M059J (cell line): ENCODE measurements at regions not wholly inside any gene's neighbourhood (a gene's known extent, or its start where the extent isn't known, plus 50 kb on each side); places are given as distances from the start of the nearest gene placed in this dataset.

Experiments used
- DNase-seq: peaks from one replicate; pipeline ENCODE4 v3.0.0-alpha.2; 2012; ENCODE audit warnings: low read depth

DNA sequence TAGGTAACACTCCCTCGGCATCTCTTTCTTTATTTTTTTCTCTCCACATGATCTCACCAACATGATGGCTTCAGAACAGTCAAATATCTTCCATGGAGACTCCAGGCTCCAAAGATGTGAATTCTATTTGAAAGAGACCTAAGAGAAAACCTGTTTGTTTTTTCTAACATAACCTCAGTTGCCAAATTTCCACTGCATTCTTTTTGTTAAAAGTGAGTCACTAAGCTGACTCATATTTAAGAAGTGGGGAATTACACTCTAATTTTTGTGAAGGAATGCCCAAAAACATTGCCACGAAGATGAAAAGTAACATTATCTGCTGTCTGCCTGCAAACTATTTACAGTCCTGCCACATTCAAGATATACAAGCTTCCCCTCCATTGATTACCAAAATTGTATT, 1337.6 kb downstream of the LRFN5 start:
- peak; percentile 12 for DNase-seq

GRCh38 chr14:42931308-42931707, 1324.6 kb downstream of the LRFN5 start:
- DNase-seq, result no peak

DNA sequence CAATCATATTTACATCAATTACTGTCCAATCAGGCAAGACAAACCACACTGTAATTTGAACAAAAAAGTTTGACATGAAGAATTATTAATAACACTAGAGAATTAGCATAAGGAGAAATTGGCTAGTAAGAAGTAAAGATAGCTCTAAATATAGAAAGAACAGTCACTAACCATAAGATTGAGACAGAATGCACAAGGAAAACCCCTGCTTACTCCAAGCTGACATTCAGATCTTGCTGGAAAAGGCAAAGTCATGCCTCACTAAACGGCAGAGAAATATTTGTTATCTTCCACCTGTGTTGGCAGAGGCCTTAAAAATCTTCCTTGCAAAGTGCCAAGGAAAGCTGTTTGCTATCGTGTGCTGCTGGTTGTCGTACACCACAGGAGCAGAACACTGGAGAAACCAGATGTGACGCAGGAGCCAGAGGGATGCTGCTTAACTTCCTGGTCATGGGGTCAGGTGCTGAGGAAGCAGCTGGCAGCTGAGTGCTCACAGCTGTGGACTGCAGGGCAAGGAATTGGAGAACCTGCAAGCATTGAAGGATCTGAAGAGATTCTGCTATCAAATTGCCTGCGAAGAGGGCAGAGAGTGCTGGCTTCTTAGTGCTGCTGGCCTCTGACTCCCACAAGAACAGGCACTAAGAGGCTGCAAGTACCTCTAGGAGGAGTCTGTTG, 1323.3 kb downstream of the LRFN5 start:
- no peak for DNase-seq

GRCh38 chr14:42927313-42927712, 1320.6 kb downstream of the LRFN5 start:
- no peak for DNase-seq

DNA sequence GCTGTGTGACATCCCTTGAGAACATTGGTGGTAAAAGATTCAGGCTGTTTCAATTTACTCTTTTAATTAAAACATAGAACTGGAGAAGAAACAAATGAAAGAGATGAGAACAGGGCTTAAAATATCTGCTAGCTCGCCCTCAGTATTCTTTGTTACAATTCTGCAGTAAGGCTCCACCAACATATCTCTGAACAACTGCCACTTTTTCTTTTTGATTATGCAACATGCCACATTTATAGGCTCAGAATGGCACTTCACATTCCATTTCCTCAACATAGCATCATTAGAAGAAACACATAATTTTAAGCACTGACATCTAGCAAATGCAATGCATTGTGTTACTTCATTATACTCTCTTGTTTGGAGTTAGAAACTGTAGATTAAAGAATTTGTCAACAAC, 1315.2 kb downstream of the LRFN5 start:
- DNase-seq, result no peak

DNA sequence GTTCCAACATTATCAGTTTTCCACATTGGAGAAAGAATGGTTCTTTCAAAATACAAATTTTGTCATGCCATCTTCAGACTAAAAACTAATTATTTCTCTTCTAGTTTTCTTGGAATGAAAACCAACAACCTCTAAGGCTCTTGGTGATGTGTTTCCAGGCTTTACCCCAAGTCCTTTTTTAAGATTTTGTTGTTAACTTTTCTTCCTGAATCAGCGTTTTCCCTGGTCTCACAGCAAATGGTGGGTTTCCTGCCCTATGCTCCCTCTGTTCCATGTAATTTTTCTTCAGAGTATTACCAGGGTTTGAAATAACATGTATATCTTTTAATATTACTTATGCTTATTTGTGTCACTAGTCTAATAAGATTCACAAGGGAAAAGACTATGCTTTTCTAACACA, 1311.9 kb downstream of the LRFN5 start:
- no peak for DNase-seq

- no peak for DNase-seq
Measured at GRCh38 chr14:42911642-42912041, 1305.0 kb downstream of the LRFN5 start.

DNA sequence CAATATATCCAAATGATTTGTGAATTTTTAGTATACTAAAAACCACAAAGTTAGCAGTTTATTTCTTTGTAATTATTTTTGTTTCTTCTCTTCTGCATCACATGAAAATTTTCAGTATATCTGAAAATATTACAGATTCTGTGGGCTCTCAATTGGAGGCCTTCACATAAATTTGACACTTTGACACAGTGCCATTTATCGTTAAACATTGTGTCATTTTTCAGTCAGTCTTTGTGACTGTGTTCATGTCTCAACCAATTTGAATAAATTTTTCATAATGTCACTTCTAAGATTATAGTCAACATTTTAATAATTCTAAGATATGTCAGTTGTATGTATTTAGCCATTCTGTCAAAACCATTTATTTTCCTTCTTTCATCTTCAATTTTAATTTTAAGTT, 1303.0 kb downstream of the LRFN5 start:
- no peak for DNase-seq

DNA sequence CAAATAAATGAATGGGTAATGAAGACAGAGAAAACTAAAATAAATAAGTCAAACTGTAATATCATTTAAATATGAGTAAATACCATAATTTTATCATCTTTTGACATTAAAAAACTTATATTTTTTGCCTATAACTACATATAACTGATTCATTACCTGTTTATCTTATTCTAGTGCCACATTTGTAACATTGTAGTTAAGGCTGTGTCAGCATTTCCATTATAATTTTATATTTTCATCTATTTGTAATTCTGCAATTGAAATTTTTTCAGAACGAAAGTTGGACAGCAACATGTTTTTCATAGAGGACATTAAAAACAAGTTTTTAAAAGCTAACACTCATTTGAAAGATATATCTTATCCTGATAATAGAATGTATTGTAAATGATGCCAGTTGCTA, 1286.5 kb downstream of the LRFN5 start:
- DNase-seq, result no peak

DNA sequence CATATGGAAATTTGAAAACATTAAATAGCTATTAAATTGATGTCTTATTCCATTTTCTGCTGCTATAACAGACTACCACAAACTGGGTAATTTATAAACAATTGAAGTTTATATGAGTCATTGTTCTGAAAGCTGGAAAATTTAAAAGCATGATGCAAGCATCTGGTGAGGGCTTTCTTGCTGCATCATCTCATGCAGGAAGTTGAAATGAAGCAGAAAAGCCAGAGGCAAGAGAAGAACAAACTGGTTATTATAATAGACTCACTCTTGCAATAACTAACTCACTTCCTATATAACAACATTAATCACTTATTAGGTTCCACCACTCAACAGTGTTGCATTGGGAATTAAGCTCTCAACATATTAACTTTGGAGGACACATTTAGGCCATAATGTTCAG, 1277.4 kb downstream of the LRFN5 start:
- peak; percentile 56 for DNase-seq

GRCh38 chr14:42877716-42878115, 1271.0 kb downstream of the LRFN5 start:
- no peak for DNase-seq

DNA sequence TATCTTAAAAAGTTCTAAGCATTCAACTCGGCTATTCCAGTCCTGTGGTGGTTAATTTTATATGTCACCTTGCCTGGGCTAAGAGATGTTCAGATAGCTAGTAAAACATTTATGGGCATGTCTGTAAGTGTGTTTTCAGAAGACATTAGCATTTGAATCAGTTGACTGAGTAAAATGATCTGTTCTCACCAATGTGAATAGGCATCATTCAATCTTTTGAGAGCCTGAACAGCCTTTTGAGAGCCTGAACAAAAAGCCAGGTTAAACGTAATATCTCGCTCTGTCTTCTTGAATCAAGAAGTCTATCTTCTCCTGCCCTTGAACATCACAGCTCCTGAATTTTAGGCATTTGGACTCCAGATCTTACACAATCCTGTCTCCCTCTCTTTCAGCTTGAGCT, 1266.1 kb downstream of the LRFN5 start:
- no peak for DNase-seq

- DNase-seq, result peak; percentile 10
Measured at GRCh38 chr14:42869681-42870080, 1263.0 kb downstream of the LRFN5 start.

DNA sequence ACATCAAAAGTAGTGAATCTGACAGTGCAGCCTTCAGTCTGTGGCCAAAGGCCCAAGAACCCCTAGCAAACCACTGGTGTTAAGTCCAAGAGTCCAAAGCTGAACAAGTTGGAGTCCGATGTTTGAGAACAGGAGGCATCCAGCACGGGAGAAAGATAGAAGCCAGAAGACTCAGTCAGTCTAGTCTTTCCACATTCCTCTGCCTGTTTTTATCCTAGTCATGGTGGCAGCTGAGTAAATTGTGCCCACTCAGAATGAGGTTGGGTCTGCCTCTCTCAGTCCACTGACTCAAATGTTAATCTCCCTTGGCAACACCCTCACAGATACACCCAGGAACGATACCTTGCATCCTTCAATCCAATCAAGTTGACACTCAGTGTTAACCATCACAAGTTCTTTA, 1255.4 kb downstream of the LRFN5 start:
- DNase-seq, result no peak

GRCh38 chr14:42860371-42860770, 1253.7 kb downstream of the LRFN5 start:
- DNase-seq, result no peak

DNA sequence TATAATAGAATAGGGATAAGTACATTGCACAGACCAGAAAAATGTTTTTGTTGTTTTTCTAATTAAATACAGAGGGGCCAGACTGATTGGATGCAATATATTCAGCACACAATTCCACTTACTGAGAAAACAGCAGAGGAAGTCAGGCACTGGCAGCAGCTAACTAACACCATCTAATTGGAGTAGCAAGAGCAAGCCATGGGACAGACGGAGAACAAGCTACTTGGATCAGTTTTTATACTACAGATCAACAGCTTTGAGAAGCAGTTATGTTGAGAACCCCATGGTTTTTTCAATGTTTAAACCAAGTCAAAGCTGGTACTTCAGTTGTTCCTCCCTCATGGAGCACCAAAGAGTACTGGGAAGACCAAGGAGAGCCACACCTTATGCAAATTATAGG, 1249.4 kb downstream of the LRFN5 start:
- DNase-seq, result no peak

- no peak for DNase-seq
Measured at GRCh38 chr14:42855085-42855484, 1248.4 kb downstream of the LRFN5 start.

GRCh38 chr14:42854061-42854460, 1247.4 kb downstream of the LRFN5 start:
- DNase-seq, result no peak

- no peak for DNase-seq
Measured at GRCh38 chr14:42848652-42849051, 1242.0 kb downstream of the LRFN5 start.

- DNase-seq, result no peak
Measured at GRCh38 chr14:42814817-42815216, 1208.1 kb downstream of the LRFN5 start.

DNA sequence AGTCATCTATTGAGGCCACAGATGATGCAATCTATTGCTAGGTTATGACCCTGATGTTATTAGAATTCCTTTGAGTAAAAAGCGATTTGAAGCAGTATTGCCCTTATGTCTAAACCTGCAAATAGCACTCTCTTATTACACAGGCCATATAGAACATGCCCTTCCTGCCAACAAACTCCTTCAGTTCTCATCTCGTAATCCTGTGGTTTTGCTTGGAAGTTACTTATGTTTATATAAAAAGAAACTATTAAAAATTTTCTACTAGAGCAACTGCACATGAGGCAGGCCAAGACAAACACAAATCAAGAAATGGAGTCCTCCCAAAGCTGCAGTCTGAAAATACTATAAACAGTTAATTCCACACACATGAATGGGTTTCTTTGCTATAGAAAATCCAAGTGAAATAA, 1200.2 kb downstream of the LRFN5 start:
- DNase-seq, result peak; percentile 67

GRCh38 chr14:42804141-42804540, 1197.5 kb downstream of the LRFN5 start:
- no peak for DNase-seq

DNA sequence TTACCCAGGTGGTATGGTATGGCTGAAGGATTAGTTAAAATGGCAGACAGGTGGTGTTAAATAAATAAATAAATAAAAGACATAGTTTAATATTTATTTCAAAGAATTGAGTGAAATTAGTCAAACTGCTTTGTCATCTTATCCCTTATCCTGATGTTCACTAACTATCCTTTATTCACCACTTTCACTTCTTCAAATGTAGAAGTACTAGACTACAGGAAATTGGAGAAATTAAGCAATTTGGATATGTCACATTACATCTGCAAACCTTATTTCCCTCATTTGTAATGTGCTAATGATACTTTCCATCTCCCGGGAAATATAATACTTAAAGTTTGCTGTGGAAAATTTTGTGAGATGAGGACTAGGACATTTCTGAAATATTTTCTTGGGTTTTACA, 1195.7 kb downstream of the LRFN5 start:
- DNase-seq, result no peak

- DNase-seq, result no peak
Measured at GRCh38 chr14:42792166-42792565, 1185.5 kb downstream of the LRFN5 start.
